Astrocyte (in vitro differentiated cells and primary cell): ENCODE measurements at regions not wholly inside any gene's neighbourhood (a gene's known extent, or its start where the extent isn't known, plus 50 kb on each side); places are given as distances from the start of the nearest gene placed in this dataset.

Experiments used
- DNase-seq: peaks from one replicate; pipeline ENCODE4 v3.0.0-alpha.2; 2010; ENCODE audit warnings: low read depth
- FAIRE-seq: peaks from 2 replicates; lab custom pipeline; 2011; peaks lifted over from hg19 to GRCh38; lab: Jason Lieb, UNC
- H2AFZ ChIP-seq: 2 replicates; pipeline ENCODE4 v1.6.0; 2012; ENCODE audit warnings: low read depth, low read length, inconsistent platforms
- H3K27ac ChIP-seq: 2 replicates; pipeline ENCODE4 v1.5.1; 2011; ENCODE audit warnings: low read depth, low read length, inconsistent platforms
- H3K27me3 ChIP-seq: 2 replicates; pipeline ENCODE4 v1.6.0; 2011; ENCODE audit warnings: low read length, inconsistent platforms; ENCODE audit not compliant: insufficient read depth
- H3K36me3 ChIP-seq: 2 replicates; pipeline ENCODE4 v1.5.1; 2011; ENCODE audit warnings: low read length, inconsistent platforms; ENCODE audit not compliant: insufficient read depth
- H3K4me1 ChIP-seq: 2 replicates; pipeline ENCODE4 v1.5.1; 2011; ENCODE audit warnings: low read length, inconsistent platforms; ENCODE audit not compliant: insufficient read depth
- H3K4me2 ChIP-seq: 2 replicates; pipeline ENCODE4 v1.6.0; 2012; ENCODE audit warnings: low read length, inconsistent platforms
- H3K4me3 ChIP-seq: 2 replicates; pipeline ENCODE4 v1.5.1; 2011; ENCODE audit warnings: low read depth, mild to moderate bottlenecking, low read length, inconsistent platforms; ENCODE audit not compliant: insufficient read depth
- H3K79me2 ChIP-seq: 2 replicates; pipeline ENCODE4 v1.6.0; 2012; ENCODE audit warnings: mild to moderate bottlenecking, low read length, inconsistent platforms; ENCODE audit not compliant: insufficient read depth
- H3K9ac ChIP-seq: 2 replicates; pipeline ENCODE4 v1.6.0; 2012; ENCODE audit warnings: mild to moderate bottlenecking, low read length, inconsistent platforms
- H3K9me3 ChIP-seq: 2 replicates; pipeline ENCODE4 v1.5.1; 2012; ENCODE audit warnings: low read depth, mild to moderate bottlenecking, low read length, inconsistent platforms; ENCODE audit not compliant: insufficient read depth
- H4K20me1 ChIP-seq: 2 replicates; pipeline ENCODE4 v1.6.0; 2012; ENCODE audit warnings: low read length, inconsistent platforms; ENCODE audit not compliant: insufficient read depth
- H3K27ac Mint-ChIP-seq: one replicate; pipeline ENCODE4 v1.8.0; 2021; ENCODE audit warnings: mild to moderate bottlenecking, mixed read lengths; ENCODE audit not compliant: unreplicated experiment
- H3K27me3 Mint-ChIP-seq: one replicate; pipeline ENCODE4 v1.8.0; 2021; ENCODE audit warnings: low read depth, mixed read lengths; ENCODE audit not compliant: unreplicated experiment
- H3K36me3 Mint-ChIP-seq: one replicate; pipeline ENCODE4 v1.8.0; 2021; ENCODE audit warnings: low read depth, mixed read lengths; ENCODE audit not compliant: unreplicated experiment
- H3K4me1 Mint-ChIP-seq: one replicate; pipeline ENCODE4 v1.8.0; 2021; ENCODE audit warnings: low read depth, mixed read lengths; ENCODE audit not compliant: unreplicated experiment
- H3K4me3 Mint-ChIP-seq: one replicate; pipeline ENCODE4 v1.8.0; 2021; ENCODE audit warnings: mild to moderate bottlenecking, moderate library complexity, mixed read lengths; ENCODE audit not compliant: unreplicated experiment
- H3K9me3 Mint-ChIP-seq: one replicate; pipeline ENCODE4 v1.8.0; 2021; ENCODE audit warnings: mild to moderate bottlenecking, mixed read lengths; ENCODE audit not compliant: unreplicated experiment
- EZH2 ChIP-seq: IDR thresholded peaks from 2 replicates; pipeline ENCODE4 v1.6.1; 2012; ENCODE audit warnings: mild to moderate bottlenecking, low read length, inconsistent platforms; ENCODE audit not compliant: insufficient read depth
- TF ChIP-seq, protein P1 (sequence below): IDR thresholded peaks from 2 replicates; pipeline ENCODE4 v1.5.1; 2011; ENCODE audit warnings: low read depth, mild to moderate bottlenecking, inconsistent platforms, low read length, moderate library complexity; ENCODE audit not compliant: insufficient read depth

DNA sequence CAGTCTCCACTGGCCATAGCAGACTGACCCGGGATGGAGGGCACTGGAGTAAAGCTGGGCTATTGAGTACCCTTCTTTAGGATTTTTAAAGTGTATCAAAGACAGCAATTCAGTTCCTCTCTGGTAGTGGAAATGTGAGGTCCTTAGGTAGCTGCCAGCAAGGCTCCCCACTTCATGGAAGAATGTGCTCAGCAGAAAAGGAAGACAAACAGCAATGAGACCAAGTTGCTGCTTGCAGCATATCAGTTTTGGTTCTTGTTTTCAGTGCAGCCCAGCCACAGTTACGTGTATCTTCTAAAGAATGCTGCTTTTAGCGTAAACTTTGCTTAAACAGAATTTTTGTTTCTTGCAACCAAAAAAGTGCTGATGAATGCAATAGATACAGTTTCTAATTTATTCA, 374.0 kb upstream of the CBLB start:
- Histone ChIP-seq H3K4me2 (no peak overlapping the region), H3K36me3 (no peaks in the 10 kb centered on the region), H2AFZ (no peak overlapping the region), H3K4me1 (no peaks in the 10 kb centered on the region), H3K27me3 (no peaks in the 10 kb centered on the region), H4K20me1 (no peaks in the 10 kb centered on the region), H3K9me3 (no peaks in the 10 kb centered on the region), H3K79me2 (no peaks in the 10 kb centered on the region), H3K9ac (no peak overlapping the region), H3K4me3 (no peak overlapping the region), H3K27ac (no peak overlapping the region)
- Mint-ChIP-seq H3K27me3 (no peaks in the 10 kb centered on the region), H3K36me3 (no peaks in the 10 kb centered on the region), H3K4me1 (no peaks in the 10 kb centered on the region), H3K9me3 (no peaks in the 10 kb centered on the region), H3K4me3 (no peak overlapping the region), H3K27ac (no peak overlapping the region)
- DNase-seq (no peak), FAIRE-seq (no peak)
- TF ChIP-seq, protein P1, sequence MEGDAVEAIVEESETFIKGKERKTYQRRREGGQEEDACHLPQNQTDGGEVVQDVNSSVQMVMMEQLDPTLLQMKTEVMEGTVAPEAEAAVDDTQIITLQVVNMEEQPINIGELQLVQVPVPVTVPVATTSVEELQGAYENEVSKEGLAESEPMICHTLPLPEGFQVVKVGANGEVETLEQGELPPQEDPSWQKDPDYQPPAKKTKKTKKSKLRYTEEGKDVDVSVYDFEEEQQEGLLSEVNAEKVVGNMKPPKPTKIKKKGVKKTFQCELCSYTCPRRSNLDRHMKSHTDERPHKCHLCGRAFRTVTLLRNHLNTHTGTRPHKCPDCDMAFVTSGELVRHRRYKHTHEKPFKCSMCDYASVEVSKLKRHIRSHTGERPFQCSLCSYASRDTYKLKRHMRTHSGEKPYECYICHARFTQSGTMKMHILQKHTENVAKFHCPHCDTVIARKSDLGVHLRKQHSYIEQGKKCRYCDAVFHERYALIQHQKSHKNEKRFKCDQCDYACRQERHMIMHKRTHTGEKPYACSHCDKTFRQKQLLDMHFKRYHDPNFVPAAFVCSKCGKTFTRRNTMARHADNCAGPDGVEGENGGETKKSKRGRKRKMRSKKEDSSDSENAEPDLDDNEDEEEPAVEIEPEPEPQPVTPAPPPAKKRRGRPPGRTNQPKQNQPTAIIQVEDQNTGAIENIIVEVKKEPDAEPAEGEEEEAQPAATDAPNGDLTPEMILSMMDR, result no peak
- no peak for TF ChIP-seq EZH2

DNA sequence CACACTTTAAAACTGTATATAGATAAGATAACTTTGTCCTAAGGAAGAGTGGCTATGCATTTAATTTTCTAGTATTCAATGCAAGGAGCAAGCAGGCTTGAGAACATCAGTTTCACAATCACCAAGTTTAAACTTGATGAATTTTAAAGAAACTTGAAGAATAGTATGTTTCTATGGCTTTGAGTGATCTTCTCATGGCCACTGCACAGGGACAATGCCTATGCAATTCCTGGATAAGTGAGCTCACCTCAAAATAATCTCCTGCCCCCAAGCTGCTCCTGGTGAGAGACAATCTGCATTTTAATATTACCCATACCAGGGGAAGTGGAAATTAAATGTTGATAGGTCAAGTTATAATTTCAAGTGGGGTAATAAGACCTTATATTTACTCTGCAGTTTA, 376.6 kb upstream of the CBLB start:
- H3K4me3 Mint-ChIP-seq, result no peak overlapping the region
- H2AFZ ChIP-seq, result no peak overlapping the region
- no peaks in the 10 kb centered on the region for H3K36me3 Mint-ChIP-seq

More for the DNA sequence above, 376.6 kb upstream of the CBLB start:
- FAIRE-seq, result peak; percentile 79
- Histone ChIP-seq H3K4me3 (no peak overlapping the region), H3K4me2 (no peak overlapping the region), H3K9ac (no peak overlapping the region), H3K27ac (no peak overlapping the region), H4K20me1 (no peaks in the 10 kb centered on the region), H3K27me3 (no peaks in the 10 kb centered on the region), H3K9me3 (no peaks in the 10 kb centered on the region), H3K4me1 (no peaks in the 10 kb centered on the region), H3K79me2 (no peaks in the 10 kb centered on the region), H3K36me3 (no peaks in the 10 kb centered on the region)
- H3K4me1 Mint-ChIP-seq, result no peaks in the 10 kb centered on the region
- TF ChIP-seq, protein P1, result no peak
- TF ChIP-seq EZH2, result no peak
- no peaks in the 10 kb centered on the region for H3K9me3 Mint-ChIP-seq
- H3K27me3 Mint-ChIP-seq, result no peaks in the 10 kb centered on the region
- H3K27ac Mint-ChIP-seq, result no peak overlapping the region
- no peak for DNase-seq
